ENCODE measurements at regions not wholly inside any gene's neighbourhood (a gene's known extent, or its start where the extent isn't known, plus 50 kb on each side); places are given as distances from the start of the nearest gene placed in this dataset.

DNA sequence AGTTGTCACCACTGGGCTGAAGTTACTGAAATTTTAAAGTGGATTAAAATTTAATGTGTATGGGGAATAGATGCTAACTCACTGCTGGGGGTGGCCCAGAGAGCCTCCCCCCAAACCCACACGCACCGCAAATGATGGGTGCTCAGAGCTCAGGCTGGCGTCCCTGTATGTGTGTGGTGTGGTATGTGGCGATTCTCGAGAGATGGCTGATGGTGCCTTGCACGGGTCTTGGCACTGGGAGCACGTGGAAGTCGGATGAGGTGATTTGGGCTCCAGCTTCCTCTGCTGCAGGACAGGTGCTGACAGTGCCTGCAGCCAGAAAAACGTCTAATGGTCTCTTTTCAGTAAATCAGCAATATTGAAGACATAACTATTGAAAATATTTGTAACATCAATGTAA is 1473.3 kb downstream of the TBC1D22A start:
- Histone ChIP-seq H3K9me3 (peaks cover 0 to 38% (median 15%) of the 10 kb centered on the region in 12 donors), H3K36me3 (no peaks in the 10 kb centered on the region), H3K4me1 (no peaks in the 10 kb centered on the region), H3K27me3 (peaks cover 0 to 34% (median 0%) of the 10 kb centered on the region in 9 donors), H3K27ac (no peak overlapping the region), H3K4me3 (no peak overlapping the region)
- intact Hi-C loops (cut with DNase I): no loop called here
- no peak for ATAC-seq
- TF ChIP-seq, protein P1, sequence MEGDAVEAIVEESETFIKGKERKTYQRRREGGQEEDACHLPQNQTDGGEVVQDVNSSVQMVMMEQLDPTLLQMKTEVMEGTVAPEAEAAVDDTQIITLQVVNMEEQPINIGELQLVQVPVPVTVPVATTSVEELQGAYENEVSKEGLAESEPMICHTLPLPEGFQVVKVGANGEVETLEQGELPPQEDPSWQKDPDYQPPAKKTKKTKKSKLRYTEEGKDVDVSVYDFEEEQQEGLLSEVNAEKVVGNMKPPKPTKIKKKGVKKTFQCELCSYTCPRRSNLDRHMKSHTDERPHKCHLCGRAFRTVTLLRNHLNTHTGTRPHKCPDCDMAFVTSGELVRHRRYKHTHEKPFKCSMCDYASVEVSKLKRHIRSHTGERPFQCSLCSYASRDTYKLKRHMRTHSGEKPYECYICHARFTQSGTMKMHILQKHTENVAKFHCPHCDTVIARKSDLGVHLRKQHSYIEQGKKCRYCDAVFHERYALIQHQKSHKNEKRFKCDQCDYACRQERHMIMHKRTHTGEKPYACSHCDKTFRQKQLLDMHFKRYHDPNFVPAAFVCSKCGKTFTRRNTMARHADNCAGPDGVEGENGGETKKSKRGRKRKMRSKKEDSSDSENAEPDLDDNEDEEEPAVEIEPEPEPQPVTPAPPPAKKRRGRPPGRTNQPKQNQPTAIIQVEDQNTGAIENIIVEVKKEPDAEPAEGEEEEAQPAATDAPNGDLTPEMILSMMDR (IDR thresholded peaks at IDR 0.05): no peak
- no peak for TF ChIP-seq POLR2A (IDR thresholded peaks at IDR 0.05)
- no peak for DNase-seq
- WGBS, 4 donors: 74 to 84% (median 80%) methylated on average over 9 of the region's 9 CpGs

DNA sequence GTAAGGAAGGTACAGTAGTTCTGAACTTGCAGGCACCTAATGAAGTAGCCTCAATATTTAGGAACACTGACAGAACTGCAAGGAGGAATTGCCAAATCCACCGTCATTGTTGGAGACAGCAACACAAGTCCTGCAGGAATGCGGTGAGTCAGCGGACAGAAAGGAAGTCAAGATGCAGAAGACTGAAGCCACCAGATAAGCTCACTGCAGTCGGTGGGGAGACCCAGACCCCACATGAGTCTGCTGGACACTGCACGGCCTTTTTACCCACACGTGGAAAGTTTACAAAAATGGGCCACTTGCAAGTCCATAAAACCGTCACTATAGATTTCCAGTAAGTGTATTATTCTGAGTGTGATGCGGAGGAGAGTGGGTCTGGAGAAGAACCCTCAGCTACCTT is 1471.6 kb downstream of the TBC1D22A start:
- TF ChIP-seq, protein P1 (IDR thresholded peaks at IDR 0.05): no peak
- TF ChIP-seq POLR2A (IDR thresholded peaks at IDR 0.05): no peak
- 77 to 85% (median 80%) methylated on average over 8 of the region's 8 CpGs for whole genome bisulfite sequencing, 4 donors
- no peak for DNase-seq

DNA sequence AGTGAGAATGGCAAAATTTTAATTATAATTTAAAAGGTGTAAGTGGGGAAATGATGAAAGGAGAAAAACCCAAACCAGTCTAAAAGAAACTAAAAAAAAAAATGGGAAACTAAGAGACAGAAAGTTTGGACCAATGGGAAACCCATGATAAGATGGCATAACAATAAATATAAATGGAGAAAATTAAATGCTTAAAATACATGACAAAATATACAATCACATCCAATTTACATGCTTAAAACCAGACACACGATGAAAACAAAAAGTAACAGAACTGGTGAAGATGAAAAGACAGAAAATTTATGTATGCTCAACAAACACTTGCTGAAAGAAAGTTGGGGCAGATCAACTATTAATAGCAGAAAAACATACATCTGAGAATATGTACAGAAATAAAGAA is 1471.1 kb downstream of the TBC1D22A start:
- H3K9me3 ChIP-seq: peaks cover 0 to 38% (median 15%) of the 10 kb centered on the region in 12 donors
- DNase-seq: no peak
- H3K36me3 ChIP-seq: no peaks in the 10 kb centered on the region
- WGBS, 4 donors: 85 to 95% (median 89%) methylated on average over 1 of the region's 1 CpG
- no peak for TF ChIP-seq POLR2A (IDR thresholded peaks at IDR 0.05)
- TF ChIP-seq, protein P1 (IDR thresholded peaks at IDR 0.05): no peak
- peaks cover 0 to 18% (median 0%) of the 10 kb centered on the region in 9 donors for H3K27me3 ChIP-seq
- H3K4me1 ChIP-seq: no peaks in the 10 kb centered on the region
- no peak overlapping the region for H3K27ac ChIP-seq
- no peak for ATAC-seq
- no peak overlapping the region for H3K4me3 ChIP-seq
- intact Hi-C loops (cut with DNase I): no loop called here

More for the DNA sequence above, 1471.6 kb downstream of the TBC1D22A start:
- Histone ChIP-seq H3K9me3 (peaks cover 0 to 38% (median 15%) of the 10 kb centered on the region in 12 donors), H3K36me3 (no peaks in the 10 kb centered on the region), H3K4me1 (no peaks in the 10 kb centered on the region), H3K27ac (no peak overlapping the region), H3K4me3 (no peak overlapping the region), H3K27me3 (peaks cover 0 to 23% (median 0%) of the 10 kb centered on the region in 9 donors)
- intact Hi-C loops (cut with DNase I): no loop called here
- no peak for ATAC-seq

DNA sequence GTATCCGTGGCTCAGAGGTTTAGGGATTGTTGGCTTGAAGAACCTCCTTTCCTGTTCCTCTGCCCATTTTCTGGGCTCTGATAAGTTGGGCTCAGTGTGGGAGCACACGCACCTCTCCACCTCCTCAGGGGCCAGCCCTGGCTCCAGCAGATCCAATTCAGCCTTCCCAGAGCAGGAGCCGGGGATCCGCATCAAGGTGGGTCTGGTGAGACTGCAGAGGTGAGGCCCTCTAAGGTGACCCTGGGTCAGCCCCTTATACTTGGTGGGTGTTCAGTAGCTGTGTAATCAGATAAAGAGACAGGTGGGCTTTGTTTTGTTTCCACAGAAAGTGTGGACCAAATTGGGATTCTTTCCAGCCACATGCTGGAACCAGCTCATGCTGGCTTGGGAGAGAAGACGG is 1466.0 kb downstream of the TBC1D22A start:
- H3K27ac ChIP-seq: no peak overlapping the region
- no peaks in the 10 kb centered on the region for H3K36me3 ChIP-seq
- no peak overlapping the region for H3K4me3 ChIP-seq
- intact Hi-C loops (cut with DNase I): no loop called here
- H3K27me3 ChIP-seq: peaks cover 0 to 13% (median 0%) of the 10 kb centered on the region in 9 donors
- 88 to 96% (median 91%) methylated on average over 3 to 5 of the region's 5 CpGs for WGBS, 4 donors
- TF ChIP-seq, protein P1 (IDR thresholded peaks at IDR 0.05): no peak
- TF ChIP-seq POLR2A (IDR thresholded peaks at IDR 0.05): no peak
- no peaks in the 10 kb centered on the region for H3K4me1 ChIP-seq
- no peak for ATAC-seq
- H3K9me3 ChIP-seq: peaks cover 0 to 25% (median 10%) of the 10 kb centered on the region in 12 donors
- DNase-seq: no peak

All from heart left ventricle (tissue), 16 donors.